H9 (cell line): ENCODE measurements at regions not wholly inside any gene's neighbourhood (a gene's known extent, or its start where the extent isn't known, plus 50 kb on each side); places are given as distances from the start of the nearest gene placed in this dataset.

Source experiments
- DNase-seq: peaks from one replicate; pipeline ENCODE4 v3.0.0-alpha.2; 2017
- H2AFZ ChIP-seq: one replicate; pipeline ENCODE4 v1.6.1; 2013; ENCODE audit warnings: mild to moderate bottlenecking, low read length, control low read depth, moderate library complexity
- H2AK5ac ChIP-seq: 2 replicates; pipeline ENCODE4 v1.6.1; 2013; ENCODE audit warnings: low read length, control low read depth, mixed read lengths; ENCODE audit not compliant: insufficient read length
- H2BK120ac ChIP-seq: one replicate; pipeline ENCODE4 v1.6.1; 2013; ENCODE audit warnings: low read depth, mild to moderate bottlenecking, low read length, control low read depth, inconsistent platforms; ENCODE audit not compliant: poor library complexity, severe bottlenecking
- H2BK12ac ChIP-seq: 2 replicates; pipeline ENCODE4 v1.6.1; 2013; ENCODE audit warnings: low read length, control low read depth, mixed read lengths, low read depth; ENCODE audit not compliant: insufficient read length
- H2BK15ac ChIP-seq: 2 replicates; pipeline ENCODE4 v1.6.1; 2013; ENCODE audit warnings: low read depth, low read length, control low read depth
- H2BK20ac ChIP-seq: one replicate; pipeline ENCODE4 v1.6.1; 2013; ENCODE audit warnings: low read depth, mild to moderate bottlenecking, low read length, control low read depth, inconsistent platforms; ENCODE audit not compliant: poor library complexity, severe bottlenecking
- H2BK5ac ChIP-seq: 2 replicates; pipeline ENCODE4 v1.6.1; 2013; ENCODE audit warnings: low read length, control low read depth, mixed read lengths; ENCODE audit not compliant: insufficient read length
- H3K14ac ChIP-seq: 2 replicates; pipeline ENCODE4 v1.6.1; 2013; ENCODE audit warnings: low read length, control low read depth; ENCODE audit not compliant: insufficient read depth
- H3K18ac ChIP-seq: 2 replicates; pipeline ENCODE4 v1.6.1; 2013; ENCODE audit warnings: low read depth, mild to moderate bottlenecking, mixed read lengths, low read length, control low read depth; ENCODE audit not compliant: insufficient read length
- H3K23ac ChIP-seq: 2 replicates; pipeline ENCODE4 v1.6.1; 2013; ENCODE audit warnings: low read length, control low read depth, mixed read lengths, low read depth; ENCODE audit not compliant: insufficient read length
- H3K23me2 ChIP-seq: 2 replicates; pipeline ENCODE4 v1.6.1; 2013; ENCODE audit warnings: low read depth, mild to moderate bottlenecking, mixed read lengths, low read length, control low read depth; ENCODE audit not compliant: insufficient read length, poor library complexity, severe bottlenecking
- H3K27ac ChIP-seq: 2 replicates; pipeline ENCODE4 v1.5.1; 2013; ENCODE audit warnings: low read length, control low read depth, mixed read lengths, low read depth; ENCODE audit not compliant: insufficient read length
- H3K27me3 ChIP-seq: 2 replicates; pipeline ENCODE4 v1.6.1; 2013; ENCODE audit warnings: low read length, control low read depth, inconsistent platforms; ENCODE audit not compliant: insufficient read depth
- H3K4ac ChIP-seq: 2 replicates; pipeline ENCODE4 v1.6.1; 2013; ENCODE audit warnings: low read depth, mild to moderate bottlenecking, control low read depth, inconsistent platforms, low read length, moderate library complexity
- H3K4me1 ChIP-seq: 2 replicates; pipeline ENCODE4 v1.6.1; 2013; ENCODE audit warnings: low read length, control low read depth, inconsistent platforms; ENCODE audit not compliant: insufficient read depth
- H3K4me2 ChIP-seq: 2 replicates; pipeline ENCODE4 v1.6.1; 2013; ENCODE audit warnings: low read length, control low read depth, mixed read lengths; ENCODE audit not compliant: insufficient read length, insufficient read depth
- H3K56ac ChIP-seq: 2 replicates; pipeline ENCODE4 v1.6.1; 2013; ENCODE audit warnings: low read depth, mild to moderate bottlenecking, mixed read lengths, low read length, control low read depth; ENCODE audit not compliant: insufficient read length
- H3K79me1 ChIP-seq: 2 replicates; pipeline ENCODE4 v1.6.1; 2013; ENCODE audit warnings: low read depth, mild to moderate bottlenecking, moderate library complexity, low read length, control low read depth, inconsistent platforms; ENCODE audit not compliant: insufficient read depth, poor library complexity, severe bottlenecking
- H3K79me2 ChIP-seq: 2 replicates; pipeline ENCODE4 v1.6.1; 2013; ENCODE audit warnings: low read length, control low read depth, inconsistent platforms; ENCODE audit not compliant: insufficient read depth
- H3K9ac ChIP-seq: 2 replicates; pipeline ENCODE4 v1.6.1; 2013; ENCODE audit warnings: low read length, control low read depth, mixed read lengths; ENCODE audit not compliant: insufficient read length; ENCODE audit errors: extremely low read depth
- H3K9me3 ChIP-seq: one replicate; pipeline ENCODE4 v1.6.1; 2013; ENCODE audit warnings: low read depth, low read length, inconsistent platforms; ENCODE audit not compliant: control insufficient read depth
- H3T11ph ChIP-seq: one replicate; pipeline ENCODE4 v1.6.1; 2013; ENCODE audit warnings: mild to moderate bottlenecking, low read length, control low read depth, inconsistent platforms
- H4K20me1 ChIP-seq: one replicate; pipeline ENCODE4 v1.6.1; 2013; ENCODE audit not compliant: control insufficient read depth, insufficient read length, insufficient read depth
- H4K5ac ChIP-seq: 2 replicates; pipeline ENCODE4 v1.6.1; 2013; ENCODE audit warnings: low read depth, mild to moderate bottlenecking, mixed read lengths, low read length, control low read depth; ENCODE audit not compliant: insufficient read length
- H4K8ac ChIP-seq: replicated peaks from 2 replicates; pipeline ENCODE4 v1.6.1; 2013; ENCODE audit warnings: low read length, control low read depth, mixed read lengths, low read depth; ENCODE audit not compliant: insufficient read length
- H4K91ac ChIP-seq: 2 replicates; pipeline ENCODE4 v1.6.1; 2013; ENCODE audit warnings: low read depth, mild to moderate bottlenecking, moderate library complexity, mixed read lengths, low read length, control low read depth; ENCODE audit not compliant: insufficient read length
- H3K27ac Mint-ChIP-seq, 3 experiments: 2 replicates in 2 of 3; 3 replicates in 1 of 3; pipeline ENCODE4 v1.8.0; 2020 to 2021; ENCODE audit warnings: mixed read lengths in 3 of 3, mild to moderate bottlenecking in 1 of 3, moderate library complexity in 1 of 3
- H3K27me3 Mint-ChIP-seq: 2 replicates; pipeline ENCODE4 v1.8.0; 2021; ENCODE audit warnings: low read depth, mild to moderate bottlenecking, moderate library complexity, mixed read lengths
- H3K36me3 Mint-ChIP-seq, 3 experiments: 2 replicates in 2 of 3; 3 replicates in 1 of 3; pipeline ENCODE4 v1.8.0; 2020 to 2021; ENCODE audit warnings: low read depth in 3 of 3, mixed read lengths in 3 of 3; ENCODE audit not compliant: insufficient read depth in 1 of 3
- H3K4me1 Mint-ChIP-seq, 2 experiments: 2 replicates each; pipeline ENCODE4 v1.8.0; 2020; ENCODE audit warnings: mixed read lengths in 2 of 2
- H3K4me3 Mint-ChIP-seq, 2 experiments: 2 replicates in 1 of 2; 3 replicates in 1 of 2; pipeline ENCODE4 v1.8.0; 2020 to 2021; ENCODE audit warnings: mild to moderate bottlenecking in 2 of 2, mixed read lengths in 2 of 2, moderate library complexity in 1 of 2
- H3K9me3 Mint-ChIP-seq, 2 experiments: 2 replicates in 1 of 2; 3 replicates in 1 of 2; pipeline ENCODE4 v1.8.0; 2020; ENCODE audit warnings: mild to moderate bottlenecking in 2 of 2, mixed read lengths in 2 of 2, moderate library complexity in 1 of 2
- WGBS: extraction: QIAGEN DNeasy Blood & Tissue Kit; methylation state at CpG from one replicate; pipeline ENCODE4 v1.1.7; 2013; ENCODE audit warnings: missing lambda C conversion rate, low lambda C conversion rate, mixed read lengths; ENCODE audit not compliant: insufficient read length; ENCODE audit errors: extremely low coverage; 5-methylcytosine and 5-hydroxymethylcytosine counted together
- TF ChIP-seq, protein P1 (sequence below): fragments of 200-600 bp; sonication (generic); conservative IDR thresholded peaks from 3 replicates; pipeline ENCODE4 v1.8.0; 2021; ENCODE audit warnings: antibody characterized with exemption, mild to moderate bottlenecking

DNA sequence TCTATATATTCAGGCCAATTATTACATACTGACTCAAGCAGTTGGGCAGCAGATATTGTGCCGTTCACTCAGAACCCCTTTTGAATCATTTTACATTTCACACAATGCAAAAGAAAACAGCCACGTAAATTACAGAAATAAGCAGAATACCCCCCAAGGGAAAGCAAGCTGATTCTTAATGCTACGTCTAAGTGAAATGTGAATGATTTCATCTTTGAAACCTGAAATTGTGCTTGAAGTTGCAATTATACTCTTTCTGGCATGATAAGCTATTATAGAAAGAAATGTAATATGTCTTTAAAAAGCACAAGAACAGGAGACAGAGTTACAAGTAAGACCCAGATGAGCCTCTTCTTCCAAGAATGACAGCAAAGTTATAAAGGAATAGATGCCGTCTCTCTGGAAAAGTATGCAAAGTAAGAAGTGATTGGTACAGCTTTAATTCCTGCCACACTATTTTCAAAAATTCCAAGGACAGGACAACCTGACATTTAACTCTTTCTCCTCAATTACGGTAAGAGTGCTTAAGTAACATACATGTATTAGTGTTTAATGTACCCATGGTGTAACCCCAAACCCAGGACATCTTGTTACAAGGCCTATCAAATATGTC is 891.5 kb upstream of the ADGRL2 start:
- H3K79me2 ChIP-seq = no peaks in the 10 kb centered on the region
- no peak overlapping the region for H4K5ac ChIP-seq
- H3K9me3 Mint-ChIP-seq = no peaks in the 10 kb centered on the region
- H3K18ac ChIP-seq = no peak overlapping the region
- no peak overlapping the region for H2BK5ac ChIP-seq
- no peak overlapping the region for H3K14ac ChIP-seq
- WGBS = no CpG with 5 or more reads among the region's 5 CpGs
- H3K27me3 ChIP-seq = no peaks in the 10 kb centered on the region
- TF ChIP-seq, protein P1, sequence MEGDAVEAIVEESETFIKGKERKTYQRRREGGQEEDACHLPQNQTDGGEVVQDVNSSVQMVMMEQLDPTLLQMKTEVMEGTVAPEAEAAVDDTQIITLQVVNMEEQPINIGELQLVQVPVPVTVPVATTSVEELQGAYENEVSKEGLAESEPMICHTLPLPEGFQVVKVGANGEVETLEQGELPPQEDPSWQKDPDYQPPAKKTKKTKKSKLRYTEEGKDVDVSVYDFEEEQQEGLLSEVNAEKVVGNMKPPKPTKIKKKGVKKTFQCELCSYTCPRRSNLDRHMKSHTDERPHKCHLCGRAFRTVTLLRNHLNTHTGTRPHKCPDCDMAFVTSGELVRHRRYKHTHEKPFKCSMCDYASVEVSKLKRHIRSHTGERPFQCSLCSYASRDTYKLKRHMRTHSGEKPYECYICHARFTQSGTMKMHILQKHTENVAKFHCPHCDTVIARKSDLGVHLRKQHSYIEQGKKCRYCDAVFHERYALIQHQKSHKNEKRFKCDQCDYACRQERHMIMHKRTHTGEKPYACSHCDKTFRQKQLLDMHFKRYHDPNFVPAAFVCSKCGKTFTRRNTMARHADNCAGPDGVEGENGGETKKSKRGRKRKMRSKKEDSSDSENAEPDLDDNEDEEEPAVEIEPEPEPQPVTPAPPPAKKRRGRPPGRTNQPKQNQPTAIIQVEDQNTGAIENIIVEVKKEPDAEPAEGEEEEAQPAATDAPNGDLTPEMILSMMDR = no peak
- H3T11ph ChIP-seq = no peak overlapping the region
- H2BK15ac ChIP-seq = no peak overlapping the region
- H3K4me2 ChIP-seq = no peak overlapping the region
- no peaks in the 10 kb centered on the region for H3K36me3 Mint-ChIP-seq
- H3K27me3 Mint-ChIP-seq = no peaks in the 10 kb centered on the region
- H3K4me1 ChIP-seq = no peaks in the 10 kb centered on the region
- H2BK12ac ChIP-seq = no peak overlapping the region
- no peak overlapping the region for H3K27ac ChIP-seq
- H3K56ac ChIP-seq = no peak overlapping the region
- H2AK5ac ChIP-seq = no peak overlapping the region
- no peak overlapping the region for H3K4ac ChIP-seq
- no peak overlapping the region for H4K91ac ChIP-seq
- no peaks in the 10 kb centered on the region for H3K4me1 Mint-ChIP-seq
- H4K20me1 ChIP-seq = no peaks in the 10 kb centered on the region
- no peaks in the 10 kb centered on the region for H3K23me2 ChIP-seq
- no peak overlapping the region for H4K8ac ChIP-seq
- no peak overlapping the region for H3K4me3 Mint-ChIP-seq
- no peaks in the 10 kb centered on the region for H3K9me3 ChIP-seq
- H3K9ac ChIP-seq = no peak overlapping the region
- no peaks in the 10 kb centered on the region for H3K79me1 ChIP-seq
- H2AFZ ChIP-seq = no peak overlapping the region
- no peak overlapping the region for H3K27ac Mint-ChIP-seq
- H2BK120ac ChIP-seq = no peak overlapping the region
- no peak overlapping the region for H2BK20ac ChIP-seq
- no peak for DNase-seq
- no peak overlapping the region for H3K23ac ChIP-seq
